GM12873 (cell line): ENCODE measurements at regions not wholly inside any gene's neighbourhood (a gene's known extent, or its start where the extent isn't known, plus 50 kb on each side); places are given as distances from the start of the nearest gene placed in this dataset.

ENCODE experiments used
- TF ChIP-seq, protein P1 (sequence below): IDR thresholded peaks from 2 replicates; pipeline ENCODE4 v1.5.1; 2012; ENCODE audit warnings: low read depth, mild to moderate bottlenecking, moderate library complexity, low read length, control low read depth; ENCODE audit not compliant: insufficient read depth; ENCODE audit errors: missing control alignments

DNA sequence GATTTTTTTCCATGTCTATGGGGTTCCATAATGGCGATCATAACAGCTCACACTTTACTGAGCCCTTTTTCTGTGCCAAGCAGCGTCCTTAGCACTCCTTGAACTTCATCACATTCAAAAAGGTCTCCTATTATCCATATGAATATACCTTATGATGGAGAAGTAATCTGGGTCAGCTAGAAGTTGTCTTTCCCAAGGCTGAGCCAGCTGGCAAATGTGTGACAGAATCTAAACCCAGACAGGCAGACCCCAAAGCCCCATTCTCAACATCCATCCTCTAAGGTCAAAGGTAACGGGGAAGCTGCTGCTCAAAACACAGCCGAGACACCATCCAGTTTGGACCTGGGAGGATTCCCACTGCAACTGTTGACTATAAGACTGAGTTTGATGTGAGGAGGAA is 249.6 kb downstream of the PRDM2 start:
- TF ChIP-seq, protein P1, sequence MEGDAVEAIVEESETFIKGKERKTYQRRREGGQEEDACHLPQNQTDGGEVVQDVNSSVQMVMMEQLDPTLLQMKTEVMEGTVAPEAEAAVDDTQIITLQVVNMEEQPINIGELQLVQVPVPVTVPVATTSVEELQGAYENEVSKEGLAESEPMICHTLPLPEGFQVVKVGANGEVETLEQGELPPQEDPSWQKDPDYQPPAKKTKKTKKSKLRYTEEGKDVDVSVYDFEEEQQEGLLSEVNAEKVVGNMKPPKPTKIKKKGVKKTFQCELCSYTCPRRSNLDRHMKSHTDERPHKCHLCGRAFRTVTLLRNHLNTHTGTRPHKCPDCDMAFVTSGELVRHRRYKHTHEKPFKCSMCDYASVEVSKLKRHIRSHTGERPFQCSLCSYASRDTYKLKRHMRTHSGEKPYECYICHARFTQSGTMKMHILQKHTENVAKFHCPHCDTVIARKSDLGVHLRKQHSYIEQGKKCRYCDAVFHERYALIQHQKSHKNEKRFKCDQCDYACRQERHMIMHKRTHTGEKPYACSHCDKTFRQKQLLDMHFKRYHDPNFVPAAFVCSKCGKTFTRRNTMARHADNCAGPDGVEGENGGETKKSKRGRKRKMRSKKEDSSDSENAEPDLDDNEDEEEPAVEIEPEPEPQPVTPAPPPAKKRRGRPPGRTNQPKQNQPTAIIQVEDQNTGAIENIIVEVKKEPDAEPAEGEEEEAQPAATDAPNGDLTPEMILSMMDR: no peak

DNA sequence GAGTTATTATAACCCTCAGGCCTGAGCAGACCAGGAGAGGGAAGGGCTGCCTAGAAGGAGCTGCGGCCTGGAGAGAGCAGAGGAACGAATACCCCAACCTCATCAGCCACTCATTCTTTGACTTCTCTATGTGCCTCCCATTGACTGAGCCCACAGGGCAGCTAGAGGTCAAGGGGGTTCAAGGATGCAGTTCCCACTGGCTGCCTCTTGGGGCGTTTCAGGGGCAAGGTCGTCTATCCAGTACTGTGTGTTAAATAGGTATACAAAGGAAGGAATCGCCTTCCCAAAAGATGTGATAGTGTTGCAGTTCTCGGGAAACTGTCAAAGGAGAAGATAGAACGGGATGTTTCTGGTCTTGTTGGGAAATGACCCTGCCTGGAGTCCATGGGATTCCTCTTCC is 250.6 kb downstream of the PRDM2 start:
- TF ChIP-seq, protein P1: peak; percentile 62

DNA sequence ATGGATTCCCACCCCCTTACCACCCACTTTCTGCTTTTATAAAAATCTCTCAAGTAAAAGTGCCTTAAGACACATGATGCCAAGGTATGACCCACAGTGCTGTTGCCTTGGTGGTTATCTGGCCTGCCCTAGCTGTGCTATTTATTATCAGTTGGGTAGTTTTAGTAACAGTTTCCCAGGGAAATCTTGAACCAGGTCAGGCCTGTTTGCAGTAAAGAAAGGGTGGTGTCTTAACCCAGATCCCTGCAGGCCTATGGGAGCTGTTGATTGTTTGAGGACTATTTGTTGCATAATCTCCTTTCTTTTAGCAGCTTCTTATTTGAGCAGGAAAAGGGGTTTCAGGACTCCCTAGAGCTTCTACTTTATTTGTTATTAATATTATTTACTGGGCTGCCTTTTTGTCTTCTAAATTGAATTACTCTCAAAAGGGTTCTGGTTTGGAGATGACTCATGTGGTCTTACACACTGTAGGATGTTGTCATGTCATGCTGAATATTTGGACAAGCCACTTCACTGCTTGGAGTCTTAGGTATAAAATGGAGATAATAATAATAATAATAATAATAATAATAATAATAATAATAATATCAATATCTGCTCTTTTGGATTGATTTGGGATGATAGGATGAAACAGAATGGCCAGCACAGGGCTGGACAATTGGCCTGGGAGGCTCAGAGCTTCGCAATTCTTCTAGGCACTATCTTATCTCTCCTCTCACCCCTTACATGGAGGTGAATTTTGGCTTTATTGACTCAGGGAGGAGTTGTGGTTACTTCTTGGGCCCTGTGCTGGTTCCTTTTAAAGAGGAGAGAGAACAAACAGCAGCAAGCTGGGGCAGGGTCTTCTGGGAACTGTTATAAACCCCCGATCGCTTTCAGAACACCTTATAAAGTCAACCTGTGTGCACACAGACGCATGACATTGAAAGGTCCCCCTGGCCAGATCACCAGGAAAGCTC is 252.1 kb downstream of the PRDM2 start:
- TF ChIP-seq, protein P1: no peak

DNA sequence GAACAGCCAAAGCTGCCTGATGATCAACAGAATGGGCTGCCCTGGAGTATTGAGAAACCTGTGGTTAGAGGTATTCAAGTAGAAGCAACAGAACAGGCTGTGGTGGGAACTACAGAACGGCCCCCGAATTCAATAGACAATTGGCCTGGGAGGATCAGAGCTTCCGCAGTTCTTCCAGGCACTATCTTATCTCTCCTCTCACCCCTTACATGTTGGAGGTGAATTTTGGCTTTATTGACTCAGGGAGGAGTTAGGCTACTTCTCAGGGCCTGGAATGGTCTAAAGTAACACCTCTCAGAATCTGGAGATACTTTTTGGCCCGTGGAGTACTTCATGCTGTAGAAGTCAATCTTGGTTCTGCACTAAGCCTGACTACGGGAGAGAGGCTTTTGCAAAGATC is 253.0 kb downstream of the PRDM2 start:
- TF ChIP-seq, protein P1: no peak

DNA sequence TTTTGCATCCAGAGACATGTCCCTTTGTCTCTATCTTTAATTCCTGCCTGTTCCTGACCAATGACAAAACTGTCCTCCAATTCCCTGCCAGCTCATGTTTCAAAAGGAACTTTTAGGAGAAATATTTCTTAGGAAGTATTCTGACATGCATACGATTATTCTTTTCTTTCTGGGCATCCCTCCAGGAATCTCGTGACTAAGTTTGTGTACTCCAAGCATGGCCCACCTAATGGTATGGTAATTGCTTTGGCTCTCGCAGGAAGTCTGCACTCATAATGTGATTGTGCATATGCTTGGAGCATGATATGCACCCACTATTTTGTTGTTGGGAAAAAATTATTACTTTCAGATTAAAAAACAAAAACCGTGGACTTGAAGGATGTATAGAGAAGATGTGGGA is 256.4 kb downstream of the PRDM2 start:
- TF ChIP-seq, protein P1: no peak

DNA sequence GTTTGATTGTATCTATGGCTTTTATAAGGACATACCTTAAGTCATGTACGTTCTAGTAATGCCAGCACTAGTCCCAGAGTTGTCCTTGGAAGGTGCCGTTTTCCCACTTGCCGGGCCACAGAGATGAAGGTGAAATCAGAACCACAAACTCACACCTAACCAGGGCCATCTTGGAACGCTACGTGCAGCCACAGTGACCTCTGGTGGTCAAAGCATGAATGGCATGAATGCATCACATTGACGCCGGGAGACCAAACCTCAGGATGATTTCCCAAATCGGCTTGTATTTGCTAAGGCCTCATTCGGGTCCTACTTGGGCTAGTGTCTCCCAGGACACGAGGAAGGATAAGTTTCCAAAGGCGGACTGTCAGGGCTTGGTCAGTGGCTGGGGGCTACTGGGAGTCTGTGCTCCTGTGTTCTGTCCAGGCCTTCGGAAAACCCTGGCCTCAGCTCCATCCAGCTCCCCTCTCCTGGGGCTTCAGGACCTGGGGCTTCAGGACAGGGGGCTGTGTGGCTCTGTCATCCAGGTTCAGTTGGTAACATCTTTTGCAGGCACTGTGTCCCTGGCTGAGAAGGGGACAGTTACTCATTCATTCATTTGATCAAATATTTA is 260.5 kb downstream of the PRDM2 start:
- TF ChIP-seq, protein P1: peak; percentile 98

DNA sequence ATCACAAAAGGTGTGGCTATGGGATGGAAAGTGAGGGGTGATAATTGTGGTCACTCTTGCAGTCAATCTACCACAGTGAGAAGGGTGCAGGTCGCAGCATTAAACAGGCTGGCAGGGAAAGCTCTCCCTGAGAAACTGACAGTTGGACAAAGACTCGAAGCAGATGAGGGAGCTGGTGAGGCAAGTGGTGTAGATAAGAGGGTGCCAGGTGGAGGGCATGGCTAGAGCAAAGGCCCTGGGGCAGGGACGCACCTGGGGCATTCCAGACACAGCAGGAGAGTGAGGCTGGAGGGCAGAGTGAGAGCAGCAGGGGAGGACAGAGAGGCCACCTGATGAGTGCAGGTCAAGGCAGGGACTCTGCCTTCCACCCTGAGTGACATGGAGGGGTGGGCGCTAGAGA is 264.8 kb downstream of the PRDM2 start:
- TF ChIP-seq, protein P1: no peak
